OCI-LY3 (cell line): ENCODE measurements at regions not wholly inside any gene's neighbourhood (a gene's known extent, or its start where the extent isn't known, plus 50 kb on each side); places are given as distances from the start of the nearest gene placed in this dataset.

Experiments used
- H2AFZ ChIP-seq: fragments of 200-600, 300-600 bp; shearing (Covaris generic); 2 replicates; pipeline ENCODE4 v1.6.0; 2014; ENCODE audit warnings: antibody characterized with exemption, low read depth, low read length
- H3K27ac ChIP-seq: fragments of 200-600, 300-600 bp; sonication (generic); 2 replicates; pipeline ENCODE4 v1.5.1; 2014; ENCODE audit warnings: mild to moderate bottlenecking, low read length, moderate library complexity, mixed read lengths
- H3K27me3 ChIP-seq: fragments of 200-600, 300-600 bp; sonication (generic); 2 replicates; pipeline ENCODE4 v1.6.1; 2014; ENCODE audit warnings: low read depth, low read length, mixed read lengths
- H3K36me3 ChIP-seq: fragments of 200-600, 300-600 bp; sonication (generic); replicated peaks from 2 replicates; pipeline ENCODE3; 2014; ENCODE audit warnings: low read depth, low read length, mixed read lengths
- H3K4me1 ChIP-seq: fragments of 300-600, 200-600 bp; sonication (generic); 2 replicates; pipeline ENCODE4 v1.6.1; 2014; ENCODE audit warnings: low read length, mixed read lengths
- H3K4me2 ChIP-seq: fragments of 200-600, 300-600 bp; sonication (generic); 2 replicates; pipeline ENCODE4 v1.6.1; 2014; ENCODE audit warnings: low read length, mixed read lengths
- H3K4me3 ChIP-seq: fragments of 300-600, 200-600 bp; sonication (generic); 2 replicates; pipeline ENCODE4 v1.5.1; 2014; ENCODE audit warnings: antibody characterized with exemption, mild to moderate bottlenecking, low read length, moderate library complexity
- H3K79me2 ChIP-seq: fragments of 300-600, 200-600 bp; shearing (Covaris generic); 2 replicates; pipeline ENCODE4 v1.6.1; 2014; ENCODE audit warnings: mild to moderate bottlenecking, low read length, mixed read lengths
- H3K9ac ChIP-seq: fragments of 300-600, 200-600 bp; shearing (Covaris generic); 2 replicates; pipeline ENCODE4 v1.6.0; 2014; ENCODE audit warnings: mild to moderate bottlenecking, low read length, moderate library complexity
- H3K9me3 ChIP-seq: fragments of 200-600, 300-600 bp; shearing (Covaris generic); 2 replicates; pipeline ENCODE4 v1.6.1; 2014; ENCODE audit warnings: low read length, mixed read lengths; ENCODE audit not compliant: insufficient read depth
- H4K20me1 ChIP-seq: fragments of 200-600, 300-600 bp; sonication (generic); 2 replicates; pipeline ENCODE4 v1.6.1; 2016; ENCODE audit warnings: low read length, mixed read lengths; ENCODE audit not compliant: insufficient read depth
- EZH2phosphoT487 ChIP-seq: fragments of 200-600 bp; shearing (Covaris generic); IDR thresholded peaks from 2 replicates; pipeline ENCODE4 v1.6.1; 2018; ENCODE audit warnings: antibody characterized with exemption, mixed run types, low read depth
- TF ChIP-seq, protein P1 (sequence below): fragments of 200-600, 300-600 bp; sonication (generic); IDR thresholded peaks from 2 replicates; pipeline ENCODE4 v1.5.1; 2014; ENCODE audit warnings: antibody characterized with exemption, low read length, low read depth

GRCh38 chr22:48905206-48905975 lies 922.3 kb downstream of the BRD1 start:
- Histone ChIP-seq H4K20me1 (no peaks in the 10 kb centered on the region), H3K9ac (no peak overlapping the region), H3K36me3 (no peaks in the 10 kb centered on the region), H3K4me1 (no peaks in the 10 kb centered on the region), H3K27me3 (no peaks in the 10 kb centered on the region), H3K27ac (no peak overlapping the region), H3K4me3 (no peak overlapping the region), H3K4me2 (no peak overlapping the region), H2AFZ (no peak overlapping the region), H3K79me2 (no peaks in the 10 kb centered on the region), H3K9me3 (no peaks in the 10 kb centered on the region)
- TF ChIP-seq EZH2phosphoT487 = no peak
- TF ChIP-seq, protein P1, sequence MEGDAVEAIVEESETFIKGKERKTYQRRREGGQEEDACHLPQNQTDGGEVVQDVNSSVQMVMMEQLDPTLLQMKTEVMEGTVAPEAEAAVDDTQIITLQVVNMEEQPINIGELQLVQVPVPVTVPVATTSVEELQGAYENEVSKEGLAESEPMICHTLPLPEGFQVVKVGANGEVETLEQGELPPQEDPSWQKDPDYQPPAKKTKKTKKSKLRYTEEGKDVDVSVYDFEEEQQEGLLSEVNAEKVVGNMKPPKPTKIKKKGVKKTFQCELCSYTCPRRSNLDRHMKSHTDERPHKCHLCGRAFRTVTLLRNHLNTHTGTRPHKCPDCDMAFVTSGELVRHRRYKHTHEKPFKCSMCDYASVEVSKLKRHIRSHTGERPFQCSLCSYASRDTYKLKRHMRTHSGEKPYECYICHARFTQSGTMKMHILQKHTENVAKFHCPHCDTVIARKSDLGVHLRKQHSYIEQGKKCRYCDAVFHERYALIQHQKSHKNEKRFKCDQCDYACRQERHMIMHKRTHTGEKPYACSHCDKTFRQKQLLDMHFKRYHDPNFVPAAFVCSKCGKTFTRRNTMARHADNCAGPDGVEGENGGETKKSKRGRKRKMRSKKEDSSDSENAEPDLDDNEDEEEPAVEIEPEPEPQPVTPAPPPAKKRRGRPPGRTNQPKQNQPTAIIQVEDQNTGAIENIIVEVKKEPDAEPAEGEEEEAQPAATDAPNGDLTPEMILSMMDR = no peak

GRCh38 chr22:48902983-48903650 lies 924.6 kb downstream of the BRD1 start:
- Histone ChIP-seq H3K9me3 (no peaks in the 10 kb centered on the region), H3K36me3 (no peaks in the 10 kb centered on the region), H3K4me3 (no peak overlapping the region), H3K79me2 (no peaks in the 10 kb centered on the region), H2AFZ (no peak overlapping the region), H3K4me2 (no peak overlapping the region), H3K27me3 (no peaks in the 10 kb centered on the region), H3K9ac (no peak overlapping the region), H3K4me1 (no peaks in the 10 kb centered on the region), H3K27ac (no peak overlapping the region), H4K20me1 (no peaks in the 10 kb centered on the region)
- TF ChIP-seq, protein P1 = no peak
- no peak for TF ChIP-seq EZH2phosphoT487

GRCh38 chr22:48902001-48902869 lies 925.4 kb downstream of the BRD1 start:
- no peak for TF ChIP-seq EZH2phosphoT487
- TF ChIP-seq, protein P1 = no peak

GRCh38 chr22:48901324-48901723 lies 926.3 kb downstream of the BRD1 start:
- Histone ChIP-seq H3K4me3 (no peak overlapping the region), H3K27ac (no peak overlapping the region), H3K4me1 (no peaks in the 10 kb centered on the region), H3K9ac (no peak overlapping the region), H3K36me3 (no peaks in the 10 kb centered on the region), H3K79me2 (no peaks in the 10 kb centered on the region), H3K9me3 (no peaks in the 10 kb centered on the region), H2AFZ (no peak overlapping the region), H3K27me3 (no peaks in the 10 kb centered on the region), H3K4me2 (no peak overlapping the region), H4K20me1 (no peaks in the 10 kb centered on the region)
- TF ChIP-seq, protein P1 = no peak
- no peak for TF ChIP-seq EZH2phosphoT487

More at GRCh38 chr22:48902001-48902869, 925.4 kb downstream of the BRD1 start:
- H2AFZ ChIP-seq = no peak overlapping the region
- no peaks in the 10 kb centered on the region for H3K36me3 ChIP-seq
- H3K27ac ChIP-seq = no peak overlapping the region
- no peak overlapping the region for H3K9ac ChIP-seq
- H4K20me1 ChIP-seq = no peaks in the 10 kb centered on the region
- no peaks in the 10 kb centered on the region for H3K9me3 ChIP-seq
- no peaks in the 10 kb centered on the region for H3K4me1 ChIP-seq
- H3K27me3 ChIP-seq = no peaks in the 10 kb centered on the region
- no peak overlapping the region for H3K4me3 ChIP-seq
- H3K4me2 ChIP-seq = no peak overlapping the region
- no peaks in the 10 kb centered on the region for H3K79me2 ChIP-seq
